Peyer's patch (tissue), 4 donors: ENCODE measurements at regions not wholly inside any gene's neighbourhood (a gene's known extent, or its start where the extent isn't known, plus 50 kb on each side); places are given as distances from the start of the nearest gene placed in this dataset.

Experiments
- DNase-seq, 3 donors: peaks; one replicate each; pipeline ENCODE4 v3.0.0-alpha.2; 2017 to 2019
- H3K27ac ChIP-seq, 4 donors: fragments of 200-600 bp; sonication (generic); one replicate each; pipeline ENCODE4 v1.5.1; 2016 to 2019
- H3K27me3 ChIP-seq, 2 donors: fragments of 200-600 bp; sonication (generic); one replicate each; pipeline ENCODE4 v1.5.1; 2019
- H3K36me3 ChIP-seq, 3 donors: fragments of 200-600 bp; sonication (generic); one replicate each; pipeline ENCODE4 v1.5.1; 2016 to 2019
- H3K4me1 ChIP-seq, 4 donors: fragments of 200-600 bp; sonication (generic); one replicate each; pipeline ENCODE4 v1.5.1; 2016 to 2019
- H3K4me3 ChIP-seq, 4 donors: fragments of 200-600 bp; sonication (generic); 1 replicate in 3 of 4; 2 replicates in 1 of 4; pipeline ENCODE4 v1.5.1; 2016 to 2019; ENCODE audit warnings: mild to moderate bottlenecking in 1 of 4
- H3K9me3 ChIP-seq, 4 donors: fragments of 200-600 bp; sonication (generic); one replicate each; pipeline ENCODE4 v1.5.1; 2016 to 2019; ENCODE audit warnings: mild to moderate bottlenecking in 1 of 4
- POLR2A ChIP-seq, 2 donors: fragments of 450-650 bp; IDR thresholded peaks; one replicate each; pipeline ENCODE4 v1.5.1; 2017; ENCODE audit warnings: antibody characterized with exemption in 2 of 2, mild to moderate bottlenecking in 2 of 2, moderate library complexity in 2 of 2
- TF ChIP-seq, protein P1 (sequence below), 6 experiments: fragments of 450-650 bp in 4 of 6; fragments of 200-600 bp in 2 of 6; sonication (generic) in 1 of 6; IDR thresholded peaks; one replicate each; pipeline ENCODE4 v1.5.1; 2017 to 2019; ENCODE audit warnings: antibody characterized with exemption in 6 of 6, mild to moderate bottlenecking in 3 of 6, moderate library complexity in 1 of 6

DNA sequence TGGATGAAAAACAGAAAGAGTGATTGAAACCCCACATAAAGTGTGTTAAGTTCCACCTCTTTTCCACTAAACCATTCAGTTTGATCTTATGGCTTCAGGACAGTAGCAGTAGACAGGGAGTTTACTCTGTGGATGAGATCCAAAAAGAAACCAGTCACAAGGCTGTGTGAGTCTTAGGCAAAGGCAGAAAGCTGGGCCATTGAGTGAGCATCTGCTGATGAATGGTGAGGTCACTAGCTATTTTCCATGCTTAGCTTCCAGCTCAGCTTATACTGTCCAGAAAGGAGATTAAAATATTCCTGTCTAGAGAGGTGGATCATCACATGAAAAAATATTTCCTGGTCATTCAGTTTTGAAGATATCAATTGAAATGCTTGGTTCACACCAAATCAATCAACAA lies 1643.9 kb downstream of the HACE1 start:
- Histone ChIP-seq H3K27ac (no peak overlapping the region), H3K36me3 (no peaks in the 10 kb centered on the region), H3K27me3 (no peaks in the 10 kb centered on the region), H3K4me1 (no peaks in the 10 kb centered on the region), H3K9me3 (no peaks in the 10 kb centered on the region), H3K4me3 (no peak overlapping the region)
- TF ChIP-seq, protein P1, sequence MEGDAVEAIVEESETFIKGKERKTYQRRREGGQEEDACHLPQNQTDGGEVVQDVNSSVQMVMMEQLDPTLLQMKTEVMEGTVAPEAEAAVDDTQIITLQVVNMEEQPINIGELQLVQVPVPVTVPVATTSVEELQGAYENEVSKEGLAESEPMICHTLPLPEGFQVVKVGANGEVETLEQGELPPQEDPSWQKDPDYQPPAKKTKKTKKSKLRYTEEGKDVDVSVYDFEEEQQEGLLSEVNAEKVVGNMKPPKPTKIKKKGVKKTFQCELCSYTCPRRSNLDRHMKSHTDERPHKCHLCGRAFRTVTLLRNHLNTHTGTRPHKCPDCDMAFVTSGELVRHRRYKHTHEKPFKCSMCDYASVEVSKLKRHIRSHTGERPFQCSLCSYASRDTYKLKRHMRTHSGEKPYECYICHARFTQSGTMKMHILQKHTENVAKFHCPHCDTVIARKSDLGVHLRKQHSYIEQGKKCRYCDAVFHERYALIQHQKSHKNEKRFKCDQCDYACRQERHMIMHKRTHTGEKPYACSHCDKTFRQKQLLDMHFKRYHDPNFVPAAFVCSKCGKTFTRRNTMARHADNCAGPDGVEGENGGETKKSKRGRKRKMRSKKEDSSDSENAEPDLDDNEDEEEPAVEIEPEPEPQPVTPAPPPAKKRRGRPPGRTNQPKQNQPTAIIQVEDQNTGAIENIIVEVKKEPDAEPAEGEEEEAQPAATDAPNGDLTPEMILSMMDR (IDR thresholded peaks at IDR 0.05): no peak
- TF ChIP-seq POLR2A (IDR thresholded peaks at IDR 0.05): no peak
- DNase-seq: no peak

DNA sequence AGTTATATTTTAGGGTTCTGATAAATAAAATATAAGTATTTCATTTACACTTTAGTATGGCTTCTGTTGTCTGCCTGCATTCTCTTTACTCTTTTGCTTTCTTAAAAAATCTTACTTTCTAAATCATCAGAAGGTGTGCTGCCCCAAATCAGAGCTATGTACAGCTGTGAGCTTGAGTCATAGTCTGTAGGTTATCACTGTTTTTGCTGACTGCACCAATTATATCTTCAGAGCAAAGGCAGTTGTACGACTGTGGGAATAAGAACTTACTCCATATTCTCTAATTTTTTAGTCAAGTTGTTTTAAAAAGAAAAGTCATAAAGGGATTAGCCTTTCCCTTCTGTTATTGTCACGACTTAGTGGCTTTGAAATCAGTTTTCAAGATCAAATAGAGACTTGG lies 1649.0 kb downstream of the HACE1 start:
- TF ChIP-seq, protein P1 (IDR thresholded peaks at IDR 0.05): no peak
- no peak for TF ChIP-seq POLR2A (IDR thresholded peaks at IDR 0.05)
- Histone ChIP-seq H3K27ac (no peak overlapping the region), H3K9me3 (no peaks in the 10 kb centered on the region), H3K4me3 (no peak overlapping the region), H3K27me3 (no peaks in the 10 kb centered on the region), H3K4me1 (no peaks in the 10 kb centered on the region), H3K36me3 (no peaks in the 10 kb centered on the region)
- DNase-seq: no peak

DNA sequence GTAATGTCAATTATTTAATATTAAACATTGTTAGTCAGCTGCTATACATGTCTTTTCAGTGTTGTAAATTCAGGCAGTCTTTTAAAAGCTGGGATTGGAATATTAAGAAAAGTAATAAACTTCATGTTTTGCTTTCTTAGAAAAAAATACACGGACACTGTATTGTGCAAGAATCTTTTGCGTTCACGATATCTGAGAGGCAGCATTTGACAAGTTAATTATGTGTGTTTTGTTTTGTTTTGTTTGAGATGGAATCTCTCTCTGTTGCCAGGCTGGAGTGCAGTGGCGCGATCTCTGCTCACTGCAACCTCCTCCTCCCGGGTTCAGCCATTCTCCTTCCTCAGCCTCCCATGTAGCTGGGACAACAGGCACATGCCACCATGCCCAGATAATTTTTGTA lies 1661.3 kb downstream of the HACE1 start:
- Histone ChIP-seq H3K4me3 (no peak overlapping the region), H3K4me1 (no peaks in the 10 kb centered on the region), H3K9me3 (no peaks in the 10 kb centered on the region), H3K27ac (no peak overlapping the region), H3K36me3 (no peaks in the 10 kb centered on the region), H3K27me3 (no peaks in the 10 kb centered on the region)
- DNase-seq: no peak
- TF ChIP-seq, protein P1 (IDR thresholded peaks at IDR 0.05): no peak
- TF ChIP-seq POLR2A (IDR thresholded peaks at IDR 0.05): no peak

DNA sequence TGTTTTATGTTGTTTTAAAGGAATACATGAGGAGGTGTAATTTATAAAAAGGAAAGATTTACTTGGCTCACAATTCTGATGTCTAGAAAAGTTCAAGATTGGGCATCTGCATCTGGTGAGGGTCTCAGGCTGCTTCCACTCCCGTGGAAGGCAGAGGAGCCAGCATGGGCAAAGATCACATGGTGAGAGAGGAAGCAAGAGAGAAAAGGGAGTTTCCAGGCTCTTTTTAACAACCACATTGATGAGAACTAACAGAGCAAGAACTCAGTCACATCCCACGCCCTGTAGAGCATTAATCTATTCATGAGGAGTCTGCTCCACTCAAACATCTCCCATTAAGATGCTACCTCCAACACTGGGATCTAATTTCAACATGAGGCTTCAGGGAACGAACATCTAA lies 1666.3 kb downstream of the HACE1 start:
- DNase-seq: no peak
- TF ChIP-seq, protein P1 (IDR thresholded peaks at IDR 0.05): no peak
- no peak for TF ChIP-seq POLR2A (IDR thresholded peaks at IDR 0.05)
- H3K27me3 ChIP-seq: no peaks in the 10 kb centered on the region
- no peak overlapping the region for H3K27ac ChIP-seq
- H3K4me1 ChIP-seq: no peaks in the 10 kb centered on the region
- H3K4me3 ChIP-seq: no peak overlapping the region
- H3K9me3 ChIP-seq: no peaks in the 10 kb centered on the region
- H3K36me3 ChIP-seq: no peaks in the 10 kb centered on the region

DNA sequence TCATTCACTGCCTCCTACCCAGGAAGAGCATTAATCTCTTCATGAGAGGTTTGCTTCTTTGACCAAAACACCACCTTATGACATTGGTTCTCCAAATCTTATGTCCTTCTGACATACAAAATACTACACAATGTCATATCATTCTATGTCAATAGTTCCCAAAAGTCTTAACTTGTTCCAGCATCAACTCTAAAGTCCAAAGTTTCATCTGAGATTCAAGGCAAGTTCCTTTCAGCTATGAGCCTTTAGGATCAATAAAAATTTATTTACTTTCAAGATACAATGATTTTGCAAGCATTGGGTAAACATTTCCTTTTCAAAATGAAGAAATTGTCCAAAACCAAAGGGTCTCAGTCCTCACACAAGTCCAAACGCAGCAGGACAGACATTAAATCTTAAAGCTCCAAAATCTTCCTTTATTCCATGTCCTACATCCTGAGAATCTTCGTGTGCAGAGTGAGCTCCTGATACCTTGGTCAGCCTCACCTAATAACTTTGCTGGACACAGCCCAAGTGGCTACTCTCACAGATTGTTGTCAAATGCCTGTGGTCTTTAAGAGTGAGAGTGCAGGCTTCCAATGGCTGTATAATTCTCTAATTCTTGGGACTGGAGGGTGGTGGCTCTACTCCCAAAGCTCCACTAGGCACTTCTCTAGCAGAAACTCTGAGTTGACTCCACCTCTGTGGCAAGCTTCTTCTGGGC lies 1668.2 kb downstream of the HACE1 start:
- Histone ChIP-seq H3K36me3 (no peaks in the 10 kb centered on the region), H3K4me1 (no peaks in the 10 kb centered on the region), H3K9me3 (no peaks in the 10 kb centered on the region), H3K27me3 (no peaks in the 10 kb centered on the region), H3K4me3 (no peak overlapping the region), H3K27ac (no peak overlapping the region)
- DNase-seq: no peak
- TF ChIP-seq, protein P1 (IDR thresholded peaks at IDR 0.05): no peak
- no peak for TF ChIP-seq POLR2A (IDR thresholded peaks at IDR 0.05)

DNA sequence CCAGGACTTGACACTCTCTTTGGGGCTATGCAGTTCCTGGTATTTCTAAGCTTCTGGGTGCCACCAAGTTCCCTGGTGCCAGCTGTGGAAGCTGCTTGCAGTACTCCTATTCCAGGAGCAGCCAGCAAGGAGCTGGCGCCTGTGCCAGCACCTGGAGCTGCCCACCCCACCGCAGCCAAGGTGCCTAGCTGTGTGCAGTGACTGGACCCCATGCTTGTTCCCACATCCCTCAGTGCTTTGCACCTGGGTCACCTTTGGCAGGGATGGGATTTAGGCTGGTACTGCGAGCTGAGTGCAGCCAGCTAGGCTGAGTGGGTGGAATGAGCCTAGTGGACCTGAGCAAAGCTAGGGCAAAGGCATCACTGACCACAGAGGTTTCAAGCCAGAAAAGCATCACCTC lies 1674.9 kb downstream of the HACE1 start:
- no peaks in the 10 kb centered on the region for H3K27me3 ChIP-seq
- H3K4me1 ChIP-seq: no peaks in the 10 kb centered on the region
- H3K4me3 ChIP-seq: no peak overlapping the region
- no peak for DNase-seq
- H3K9me3 ChIP-seq: no peaks in the 10 kb centered on the region
- TF ChIP-seq, protein P1 (IDR thresholded peaks at IDR 0.05): no peak
- TF ChIP-seq POLR2A (IDR thresholded peaks at IDR 0.05): no peak
- H3K27ac ChIP-seq: no peak overlapping the region
- H3K36me3 ChIP-seq: no peaks in the 10 kb centered on the region
